ENCODE measurements at regions not wholly inside any gene's neighbourhood (a gene's known extent, or its start where the extent isn't known, plus 50 kb on each side); places are given as distances from the start of the nearest gene placed in this dataset.
"Not testable (repeated sequence)": the region's sequence is repeated elsewhere in the genome, so short reads cannot be mapped to it uniquely, and the experiment has no call there.

DNA sequence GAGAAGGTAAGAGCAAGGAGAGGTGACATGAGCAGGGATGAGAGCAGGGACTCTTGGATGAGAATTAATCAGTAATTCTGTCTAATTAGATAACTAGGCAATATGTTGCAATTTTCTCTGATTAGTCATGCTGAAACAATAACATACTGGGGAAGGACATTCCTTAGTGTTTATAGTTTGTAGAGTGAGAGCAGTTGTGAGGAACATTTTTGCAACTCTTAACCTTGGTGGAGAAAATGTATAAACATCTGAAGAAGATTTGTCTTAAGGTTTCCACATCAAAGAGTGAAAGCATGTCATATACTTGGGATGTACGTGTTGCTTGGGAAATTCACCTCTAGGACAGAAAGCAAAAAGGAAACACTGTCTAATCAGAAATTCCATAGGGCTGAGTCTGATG lies 955.4 kb upstream of the FANCL start:
- FAIRE-seq = no peak

DNA sequence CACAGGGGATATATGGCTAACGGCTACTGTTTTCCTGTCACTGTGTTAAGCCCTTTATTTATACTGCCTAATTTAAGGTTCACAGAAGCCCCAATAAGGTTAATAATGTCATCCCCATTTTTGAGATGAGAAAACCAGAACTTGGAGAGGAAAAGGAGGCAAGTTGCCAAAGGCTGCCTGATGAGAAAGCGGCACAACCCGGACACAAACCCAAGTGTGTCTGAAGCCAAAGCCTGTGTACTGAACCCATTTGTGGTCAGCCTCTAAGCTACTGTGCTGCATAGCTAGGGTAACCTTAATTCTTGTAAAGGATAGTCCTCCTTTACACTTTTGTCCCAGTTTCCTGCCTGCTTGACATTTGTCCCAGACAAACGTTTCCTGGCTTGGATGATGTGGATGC lies 954.7 kb upstream of the FANCL start:
- FAIRE-seq = no peak

DNA sequence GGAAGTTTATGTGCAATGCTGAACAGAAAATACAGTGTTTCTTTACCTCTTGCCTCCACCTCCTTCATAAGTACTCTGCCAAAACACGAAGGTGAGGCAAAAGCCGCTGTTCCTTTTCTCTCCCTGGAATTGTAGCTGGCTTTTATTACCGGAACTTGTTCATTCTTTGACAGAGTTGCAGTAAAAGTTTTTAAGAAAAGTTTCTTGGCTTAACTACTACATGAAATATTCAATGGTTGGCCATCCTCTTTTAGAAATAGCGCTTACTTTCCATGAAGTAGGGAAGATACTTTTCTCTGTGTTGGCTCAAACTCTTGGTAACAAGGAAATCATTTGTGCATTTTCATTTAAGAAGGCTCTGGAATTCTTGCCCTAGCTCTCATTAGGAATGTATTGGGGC lies 950.7 kb upstream of the FANCL start:
- FAIRE-seq = no peak

GRCh38 chr2:59190518-59190917 lies 949.4 kb upstream of the FANCL start:
- FAIRE-seq = no peak

GRCh38 chr2:59184276-59185020 lies 943.3 kb upstream of the FANCL start:
- no peak for FAIRE-seq

DNA sequence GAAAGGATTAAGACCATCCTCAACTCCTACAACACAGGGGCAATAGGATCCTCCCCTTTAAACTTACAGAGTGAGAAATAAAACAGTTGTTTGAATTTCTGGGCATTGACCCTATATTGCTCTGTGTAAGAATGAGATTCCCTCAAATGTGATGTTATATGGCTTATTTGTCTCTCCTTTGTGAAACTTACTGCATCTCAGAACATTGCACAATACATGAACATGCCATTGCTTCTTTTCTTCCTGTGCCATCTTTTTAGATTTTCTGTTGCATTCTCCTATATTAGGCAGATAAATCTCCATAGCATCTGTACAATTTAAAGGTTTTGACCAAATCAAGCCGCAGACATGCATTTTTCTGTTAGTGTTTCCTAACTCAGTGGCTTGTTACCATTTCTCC lies 941.9 kb upstream of the FANCL start:
- no peak for FAIRE-seq

- no peak for FAIRE-seq
Measured at GRCh38 chr2:59182249-59182648, 941.1 kb upstream of the FANCL start.

DNA sequence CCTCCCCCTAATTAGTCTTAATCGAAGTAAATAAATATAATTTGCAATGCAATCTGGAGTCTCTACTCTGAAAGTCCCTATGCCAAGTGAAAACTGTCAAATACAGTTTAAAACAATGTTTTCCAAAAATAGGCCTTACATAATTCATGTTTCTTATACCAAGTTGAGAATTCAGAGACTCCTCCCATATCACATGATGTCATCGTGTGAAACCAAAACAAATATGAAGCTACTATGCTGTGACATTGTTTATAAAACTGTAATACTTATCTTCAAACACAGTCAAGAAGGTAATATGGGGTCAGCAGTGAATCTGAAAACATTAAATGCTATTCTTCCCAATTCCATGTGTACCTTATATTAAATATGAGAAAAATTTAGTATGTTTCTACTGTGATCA lies 940.2 kb upstream of the FANCL start:
- FAIRE-seq = no peak

DNA sequence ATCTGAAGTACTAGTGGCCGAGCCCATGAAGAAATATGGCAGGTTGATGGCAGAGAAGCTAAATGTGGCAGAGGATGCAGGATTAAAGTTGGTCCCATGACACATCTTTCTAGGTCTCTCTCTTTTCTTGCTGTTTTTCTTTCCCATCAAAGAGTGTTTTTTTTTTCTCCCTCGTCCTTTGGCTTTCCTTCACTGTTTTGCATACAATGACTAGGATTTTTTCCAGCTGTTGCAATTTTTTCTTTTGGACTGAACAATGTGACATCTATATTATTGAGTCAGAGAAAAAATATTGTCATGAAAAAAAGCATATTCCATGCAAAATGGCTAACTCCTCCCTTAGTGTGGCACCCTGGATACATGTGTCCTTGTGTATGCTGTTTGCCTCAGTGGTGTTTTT lies 939.5 kb upstream of the FANCL start:
- FAIRE-seq = no peak

DNA sequence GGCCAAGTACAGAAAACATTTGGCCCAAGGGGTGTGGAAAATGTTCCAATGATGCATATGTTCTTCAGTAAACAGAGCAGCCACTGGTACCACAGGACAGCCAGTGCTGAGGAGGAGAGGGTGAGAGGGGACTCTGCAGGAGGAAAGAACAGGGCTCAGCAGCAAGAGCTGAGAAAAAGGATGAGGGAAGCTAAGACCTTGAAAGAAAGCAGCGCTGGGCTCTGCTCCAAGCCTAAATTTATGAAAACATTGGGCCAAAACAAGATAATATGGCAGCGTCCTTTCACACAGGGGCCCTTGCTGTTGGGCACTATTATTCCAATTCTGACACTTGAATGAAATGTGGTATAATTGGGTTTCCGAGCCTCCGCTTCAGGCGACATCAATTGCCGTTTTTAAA lies 939.0 kb upstream of the FANCL start:
- no peak for FAIRE-seq

GRCh38 chr2:59177748-59178147 lies 936.6 kb upstream of the FANCL start:
- peak; percentile 51 for FAIRE-seq

DNA sequence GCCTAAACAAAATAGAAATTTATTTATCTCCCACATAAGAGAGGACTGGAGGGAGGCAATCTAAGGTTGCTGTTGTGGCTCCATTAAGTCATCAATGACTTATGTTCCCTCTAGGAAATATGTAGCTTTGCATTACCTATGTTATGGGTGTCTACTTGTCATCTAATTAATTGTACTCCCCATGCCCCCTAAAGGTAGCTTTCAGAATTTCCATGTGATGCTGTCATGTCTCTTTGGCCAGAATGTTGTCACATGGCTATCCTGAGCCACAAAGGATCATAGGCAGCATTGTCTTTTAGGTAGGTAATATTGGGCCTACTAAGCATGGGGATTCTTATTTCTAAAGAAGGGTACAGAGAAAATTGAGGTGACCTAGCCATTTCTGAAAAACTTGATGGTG lies 935.6 kb upstream of the FANCL start:
- FAIRE-seq = no peak

DNA sequence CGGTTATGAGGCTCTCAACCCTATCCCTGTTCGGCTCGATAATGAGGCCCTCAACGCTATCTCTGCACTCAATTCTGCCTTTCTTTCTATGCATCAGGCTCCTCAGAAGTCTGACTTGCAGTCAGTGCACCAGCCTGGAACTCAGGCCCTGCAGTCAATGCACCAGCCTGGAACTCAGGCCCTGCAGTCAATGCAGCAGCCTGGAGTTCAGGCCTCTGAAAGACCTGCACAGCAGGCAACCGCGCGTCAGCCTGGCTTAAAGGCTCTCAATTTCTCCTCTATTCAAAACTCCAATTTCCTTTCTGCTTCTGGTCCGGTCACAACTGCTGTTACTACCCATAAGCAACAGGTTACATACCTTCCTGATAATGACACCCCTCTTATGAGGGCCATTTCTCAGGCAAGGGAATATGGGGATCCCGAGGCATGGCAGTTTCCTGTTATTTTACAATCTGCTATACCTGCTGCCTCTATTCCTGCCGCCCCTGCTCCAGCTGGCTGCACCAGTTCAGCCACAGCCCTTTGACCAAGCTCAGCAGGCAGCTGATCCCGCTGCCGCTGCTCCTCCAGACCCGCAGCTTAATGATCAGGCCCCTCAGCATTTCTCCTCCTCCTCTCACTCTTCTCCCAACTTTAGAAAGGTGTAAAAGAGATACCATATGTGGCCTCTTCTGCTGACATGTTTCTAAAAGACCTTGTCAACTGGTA lies 933.6 kb upstream of the FANCL start:
- no peak for FAIRE-seq

GRCh38 chr2:59173325-59173724 lies 932.2 kb upstream of the FANCL start:
- FAIRE-seq = no peak

DNA sequence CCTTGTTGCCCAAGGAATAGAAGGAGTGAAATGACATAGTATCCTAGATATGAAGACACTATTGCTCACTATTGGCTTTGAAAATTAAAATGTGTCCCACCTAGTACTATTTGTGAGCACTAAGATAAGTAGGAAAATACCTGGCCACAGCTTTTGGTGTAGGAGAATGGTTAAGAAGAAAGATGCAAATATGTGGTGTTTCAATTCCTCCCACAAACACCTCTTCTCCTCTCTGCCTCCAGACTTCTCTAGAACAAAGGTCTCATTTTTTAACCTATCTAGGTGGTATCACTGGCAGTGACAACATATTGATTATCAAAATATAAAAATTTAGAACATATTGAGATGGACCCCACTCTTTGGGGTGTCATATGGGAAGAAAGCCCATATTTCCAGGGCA lies 929.9 kb upstream of the FANCL start:
- FAIRE-seq = no peak

- FAIRE-seq = no peak
Measured at GRCh38 chr2:59168766-59169165, 927.6 kb upstream of the FANCL start.

GRCh38 chr2:59167514-59167913 lies 926.4 kb upstream of the FANCL start:
- FAIRE-seq = peak; percentile 73

DNA sequence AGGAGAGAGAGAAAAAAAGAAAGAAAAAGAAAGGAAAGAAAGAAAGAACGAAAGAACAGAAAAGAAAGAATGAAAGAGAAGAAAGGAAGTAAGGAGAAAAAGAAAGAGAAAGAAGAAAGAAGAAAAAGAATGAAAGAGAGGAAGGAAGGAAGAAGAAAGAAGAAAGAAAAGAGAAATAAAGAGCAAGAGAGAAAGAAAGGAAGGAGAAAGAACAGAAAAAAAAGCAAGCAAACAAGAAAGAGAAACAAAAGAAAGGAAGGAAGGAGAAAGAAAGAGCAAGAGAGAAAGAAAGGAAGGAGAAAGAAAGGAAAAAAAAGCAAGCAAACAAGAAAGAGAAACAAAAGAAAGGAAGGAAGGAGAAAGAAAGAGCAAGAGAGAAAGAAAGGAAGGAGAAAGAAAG lies 916.8 kb upstream of the FANCL start:
- FAIRE-seq = not testable (repeated sequence)

DNA sequence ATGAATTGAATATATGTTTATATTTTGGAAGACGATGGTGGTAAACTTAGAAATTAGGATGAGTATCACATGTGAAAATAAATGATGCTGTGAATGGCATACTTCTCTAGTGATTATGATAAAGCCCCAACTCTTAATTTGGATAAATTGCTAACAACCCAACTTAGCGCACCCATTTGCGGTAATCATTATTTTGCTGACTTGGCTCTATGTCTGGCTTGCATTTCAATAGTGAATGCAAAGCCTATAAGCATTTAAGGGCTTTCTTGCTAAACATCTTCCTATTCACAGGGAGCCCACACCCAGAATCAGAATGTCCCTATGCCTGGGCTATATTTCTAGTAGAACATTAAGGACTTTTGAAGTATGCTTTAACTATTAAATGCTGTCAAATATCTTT lies 910.7 kb upstream of the FANCL start:
- FAIRE-seq = no peak

GRCh38 chr2:59150217-59150849 lies 909.2 kb upstream of the FANCL start:
- FAIRE-seq = no peak

- FAIRE-seq = no peak
Measured at GRCh38 chr2:59149271-59149670, 908.1 kb upstream of the FANCL start.

DNA sequence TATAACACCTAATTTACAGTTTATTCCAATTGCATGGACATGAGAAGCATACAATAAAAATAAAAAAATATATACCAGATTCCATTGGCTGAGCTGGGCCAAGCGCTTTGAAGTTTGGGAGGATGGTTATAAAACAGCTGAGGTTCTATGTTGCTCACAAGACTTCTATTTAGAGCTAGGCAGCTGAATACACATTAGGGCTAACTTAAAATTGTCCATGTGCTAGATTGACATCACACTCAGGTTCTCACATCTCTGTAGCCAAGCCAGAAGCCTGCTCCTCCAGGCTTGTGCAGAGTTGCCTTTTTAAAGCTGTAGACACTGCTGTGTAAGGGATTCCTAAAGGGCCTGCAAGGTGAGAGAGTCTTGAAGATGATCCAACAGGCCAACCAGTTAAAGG lies 871.1 kb upstream of the FANCL start:
- FAIRE-seq = no peak

DNA sequence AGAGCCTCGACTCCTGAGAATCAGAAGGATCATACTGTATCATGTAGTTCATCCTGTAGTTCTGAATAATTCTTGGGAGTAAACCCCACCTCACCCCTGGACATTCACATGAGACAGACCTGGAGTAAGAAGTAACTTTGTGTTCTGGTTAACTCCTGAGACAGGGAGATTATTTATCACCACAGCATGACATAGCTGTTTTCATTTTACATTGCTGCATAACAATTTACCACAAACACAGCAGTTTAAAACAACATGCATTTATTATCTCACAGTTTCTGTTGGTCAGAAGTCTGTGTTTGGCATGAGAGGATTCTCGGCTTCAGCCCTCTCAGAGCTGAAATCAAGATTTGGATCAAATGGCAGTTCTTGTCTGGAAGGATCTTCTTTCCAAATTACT lies 855.8 kb upstream of the FANCL start:
- FAIRE-seq = no peak

- FAIRE-seq = no peak
Measured at GRCh38 chr2:59093571-59093970, 852.4 kb upstream of the FANCL start.

Measured in islet of Langerhans (tissue), 1 donor.